CD4-positive, alpha-beta T cell treated with Interleukin-17A for 1 hour (primary cell): ENCODE measurements at regions not wholly inside any gene's neighbourhood (a gene's known extent, or its start where the extent isn't known, plus 50 kb on each side); places are given as distances from the start of the nearest gene placed in this dataset.
"Not testable (repeated sequence)": the region's sequence is repeated elsewhere in the genome, so short reads cannot be mapped to it uniquely, and the experiment has no call there.

Experiments used
- DNase-seq: peaks from one replicate; pipeline ENCODE4 v3.0.0-alpha.2; 2020

DNA sequence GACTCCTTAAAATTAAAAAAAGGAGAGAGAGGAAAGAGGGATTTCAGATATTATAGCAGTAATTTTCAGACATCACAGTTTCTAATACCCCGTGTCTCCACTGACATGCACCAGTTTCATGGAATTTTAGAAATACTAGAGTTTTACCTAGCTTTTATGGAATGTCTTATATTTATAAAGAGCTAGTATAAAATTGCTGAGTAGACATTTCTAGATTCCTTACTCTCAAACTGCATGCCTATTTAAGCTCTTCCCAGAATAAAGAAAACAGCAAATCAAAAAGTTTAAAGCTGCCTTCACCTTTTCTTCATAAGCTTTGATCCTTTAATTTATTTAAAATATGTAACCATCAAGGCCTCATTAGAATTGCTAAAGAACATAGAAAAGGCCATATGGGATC is 247.4 kb upstream of the IL12A start:
- no peak for DNase-seq

DNA sequence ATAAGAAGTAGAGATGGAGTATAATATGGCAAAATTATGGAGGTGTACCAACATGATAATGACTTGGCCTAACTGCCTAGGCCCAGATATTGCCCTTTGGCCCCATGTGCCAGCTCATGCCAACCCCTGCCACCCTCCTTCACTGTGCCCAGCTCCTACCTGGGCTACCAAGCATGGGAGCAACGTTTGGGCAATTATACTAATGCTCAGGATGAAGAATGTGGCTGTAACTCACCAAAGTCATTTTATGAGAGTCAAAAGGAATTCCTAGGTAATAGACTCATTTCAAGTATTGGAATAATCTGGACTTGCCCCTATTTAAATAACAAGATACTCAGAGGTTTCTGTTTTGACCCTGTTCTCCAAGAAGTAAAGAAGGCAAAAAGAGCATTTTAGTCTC is 240.2 kb upstream of the IL12A start:
- DNase-seq = no peak

DNA sequence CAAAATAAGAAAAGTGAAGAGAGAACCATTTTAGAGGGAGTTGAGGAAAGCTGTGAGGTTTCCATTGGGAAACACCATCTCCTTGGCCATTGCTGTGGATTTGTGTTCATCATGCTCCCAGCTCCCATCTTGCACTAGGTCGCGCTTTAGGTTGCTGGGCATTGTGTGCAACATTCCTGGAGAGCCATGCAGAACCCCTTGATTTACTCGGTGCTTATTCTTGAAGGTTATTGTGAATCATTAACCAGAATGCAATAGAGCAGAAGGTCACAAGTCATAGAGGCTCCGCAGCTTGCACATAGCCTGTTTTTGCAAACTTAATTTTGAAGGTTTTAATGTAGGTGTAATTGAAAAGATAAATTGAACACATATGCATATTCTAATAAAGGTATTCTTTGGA is 239.2 kb upstream of the IL12A start:
- no peak for DNase-seq

DNA sequence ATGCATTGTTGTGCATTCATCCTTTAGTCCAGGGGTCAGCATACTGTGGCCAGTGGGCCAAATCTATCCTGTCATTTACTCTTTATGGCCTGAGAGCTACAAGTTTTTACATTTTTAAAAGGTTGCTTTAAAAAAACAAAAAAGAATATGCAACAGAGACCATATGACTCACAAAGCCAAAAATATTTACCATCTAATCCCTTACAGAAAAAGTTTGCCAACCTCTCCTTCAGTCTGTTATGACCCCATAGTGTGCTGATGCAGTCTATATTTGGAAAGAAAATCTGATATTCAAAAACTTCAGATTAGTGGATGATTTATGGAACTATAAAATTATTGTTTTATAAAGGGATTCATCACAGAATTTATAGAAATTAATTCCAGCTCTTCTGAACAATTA is 237.5 kb upstream of the IL12A start:
- no peak for DNase-seq

DNA sequence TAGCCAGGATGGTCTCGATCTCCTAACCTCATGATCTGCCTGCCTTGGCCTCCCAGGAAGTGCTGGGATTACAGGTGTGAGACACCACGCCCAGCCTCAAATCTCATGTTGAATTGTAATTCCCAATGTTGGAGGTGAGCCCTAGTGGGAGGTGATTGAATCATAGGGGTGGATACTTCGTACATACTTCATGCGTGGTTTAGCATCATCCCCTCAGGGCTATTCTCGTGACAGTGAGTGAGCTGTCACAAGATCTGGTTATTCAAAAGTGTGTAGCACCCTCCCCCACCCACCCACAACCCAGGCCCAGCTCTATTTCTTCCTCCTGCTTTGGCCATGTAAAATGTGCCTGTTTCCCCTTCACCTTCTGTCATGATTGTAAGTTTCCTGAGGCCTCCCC is 236.9 kb upstream of the IL12A start:
- DNase-seq = no peak

DNA sequence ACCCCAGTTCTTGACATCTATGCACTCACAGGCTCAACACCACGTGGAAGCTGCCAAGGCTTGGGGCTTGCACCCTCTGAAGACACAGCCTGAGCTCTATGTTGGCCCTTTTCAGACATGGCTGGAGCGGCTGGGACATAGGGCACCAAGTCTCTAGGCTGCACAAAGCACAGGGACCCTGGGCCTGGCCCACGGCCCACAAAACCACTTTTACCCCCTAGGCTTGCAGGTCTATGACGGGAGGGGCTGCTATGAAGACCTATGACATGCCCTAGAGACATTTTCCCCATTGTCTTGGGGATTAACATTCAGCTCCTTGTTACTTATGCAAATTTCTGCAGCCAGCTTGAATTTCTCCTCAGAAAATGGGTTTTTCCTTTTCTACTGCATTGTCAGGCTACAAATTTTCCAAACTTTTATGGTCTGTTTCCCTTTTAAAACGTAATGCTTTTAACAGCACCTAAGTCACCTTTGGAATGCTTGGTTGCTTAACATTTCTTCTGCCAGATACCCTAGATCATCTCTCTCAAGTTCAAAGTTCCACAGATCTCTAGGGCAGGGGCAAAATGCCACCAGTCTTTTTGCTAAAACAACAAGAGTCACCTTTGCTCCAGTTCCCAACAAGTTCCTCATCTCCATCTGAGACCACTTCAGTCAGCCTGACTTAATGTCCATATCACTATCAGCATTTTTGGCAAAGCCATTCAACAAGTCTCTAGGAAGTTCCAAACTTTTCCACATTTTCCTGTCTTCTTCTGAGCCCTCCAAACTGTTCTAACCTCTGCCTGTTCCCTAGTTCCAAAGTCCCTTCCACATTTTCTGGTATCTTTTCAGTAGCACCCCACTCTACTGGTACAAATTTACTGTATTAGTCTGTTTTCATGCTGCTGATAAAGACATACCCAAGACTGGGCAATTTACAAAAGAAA is 232.1 kb upstream of the IL12A start:
- not testable (repeated sequence) for DNase-seq

DNA sequence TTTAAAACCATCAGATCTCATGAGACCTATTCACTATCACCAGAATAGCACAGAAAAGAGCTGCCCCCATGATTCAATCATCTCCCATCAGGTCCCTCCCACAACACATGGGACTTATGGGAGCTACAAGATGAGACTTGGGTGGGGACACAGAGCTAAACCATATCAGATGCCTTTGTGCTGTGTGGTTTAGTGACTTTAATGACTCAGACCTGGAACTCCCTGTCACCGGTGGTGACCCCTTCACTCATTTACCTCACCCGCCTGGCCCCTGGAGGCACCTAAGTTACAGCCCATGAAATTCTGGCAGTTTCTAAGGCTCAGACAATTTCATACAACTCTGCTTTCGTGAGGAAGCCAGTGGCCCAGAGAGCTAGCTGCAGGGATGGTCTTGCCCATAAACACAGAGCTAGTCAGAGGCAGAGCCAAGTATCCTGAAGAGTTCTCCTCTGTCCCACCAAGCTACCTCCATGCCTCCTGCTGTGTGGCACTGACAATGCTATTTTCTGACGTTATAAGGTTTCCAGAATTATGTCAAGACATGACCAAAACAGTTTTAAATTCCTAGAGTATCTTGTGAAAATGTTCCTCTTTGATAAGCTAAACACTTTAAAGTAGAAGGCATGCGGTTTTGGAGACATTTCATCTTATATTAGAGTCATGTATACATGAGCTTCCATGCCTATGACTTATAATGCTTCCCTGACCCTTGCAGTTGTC is 231.1 kb upstream of the IL12A start:
- no peak for DNase-seq

DNA sequence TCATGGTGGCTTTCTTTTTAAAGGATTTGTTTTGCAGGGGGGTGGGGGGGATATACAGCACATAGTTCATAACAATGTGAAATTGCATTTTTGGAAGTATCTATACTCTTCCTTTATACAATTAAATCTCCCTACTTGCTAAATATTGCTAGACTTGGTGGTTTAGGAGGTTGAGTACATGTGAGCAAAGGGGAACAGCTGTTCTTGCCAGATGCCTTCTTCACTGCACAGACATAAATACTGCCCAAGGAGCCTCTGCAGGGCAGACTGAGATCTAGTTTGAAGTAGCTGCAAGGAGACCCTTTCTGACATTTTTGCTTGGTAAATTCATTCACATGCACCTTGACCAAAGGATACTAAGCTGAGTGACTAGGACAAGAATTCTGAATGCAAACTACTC is 228.6 kb upstream of the IL12A start:
- no peak for DNase-seq

DNA sequence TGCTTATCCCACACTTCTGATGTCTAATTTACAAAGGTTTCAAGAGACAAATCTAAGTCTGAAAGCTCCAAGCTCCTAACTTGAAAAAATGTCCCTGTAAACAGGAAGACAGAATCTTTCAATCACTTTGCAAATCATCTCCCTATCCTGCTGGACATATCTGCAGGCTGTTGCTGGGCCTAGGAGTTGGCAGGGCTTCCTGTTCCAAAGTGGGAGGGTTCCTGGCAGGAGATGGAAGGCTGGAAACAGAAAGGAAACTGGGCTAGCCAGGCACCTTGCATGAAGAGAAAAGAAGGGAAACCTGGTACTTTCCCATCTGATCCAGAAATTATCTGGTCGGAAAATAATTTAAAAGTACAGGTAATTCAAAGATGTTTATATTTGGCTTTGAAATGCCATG is 227.3 kb upstream of the IL12A start:
- DNase-seq = no peak

DNA sequence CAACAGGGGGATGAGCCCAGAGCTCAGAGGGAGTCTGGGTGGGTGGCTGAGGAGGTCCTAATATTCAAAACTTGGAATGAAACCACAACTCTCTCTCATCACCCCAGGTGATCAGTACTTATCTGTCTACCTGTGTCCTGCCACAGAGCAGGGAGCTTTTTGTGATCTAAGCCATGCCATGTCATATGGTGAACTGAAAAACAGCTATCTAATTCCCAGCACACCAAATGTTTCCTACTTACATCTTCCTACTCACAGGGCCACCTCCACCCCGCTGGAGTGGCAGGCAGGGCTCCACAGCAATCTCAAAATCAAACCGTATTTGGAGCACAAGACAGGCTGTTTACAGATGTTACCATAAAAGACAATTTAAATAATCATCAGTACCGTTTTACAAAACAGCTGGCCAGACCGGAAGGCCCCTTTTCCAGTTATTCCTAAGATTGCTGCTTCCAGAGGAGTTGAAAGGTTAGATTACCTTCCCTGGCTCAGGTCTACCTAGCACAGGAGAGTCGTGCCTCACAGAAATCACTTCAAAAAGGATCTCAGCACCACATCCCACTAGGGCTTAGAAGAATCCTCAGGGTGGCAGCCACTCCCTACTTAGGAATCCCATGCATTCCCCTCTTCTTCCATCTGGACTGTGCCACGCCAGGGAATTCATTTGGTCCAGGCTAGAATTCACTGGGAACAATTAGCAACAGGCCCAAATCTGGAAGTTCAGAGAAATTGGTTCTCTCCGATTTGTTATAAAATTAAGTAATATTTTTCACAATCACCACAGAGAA is 226.6 kb upstream of the IL12A start:
- DNase-seq = no peak

DNA sequence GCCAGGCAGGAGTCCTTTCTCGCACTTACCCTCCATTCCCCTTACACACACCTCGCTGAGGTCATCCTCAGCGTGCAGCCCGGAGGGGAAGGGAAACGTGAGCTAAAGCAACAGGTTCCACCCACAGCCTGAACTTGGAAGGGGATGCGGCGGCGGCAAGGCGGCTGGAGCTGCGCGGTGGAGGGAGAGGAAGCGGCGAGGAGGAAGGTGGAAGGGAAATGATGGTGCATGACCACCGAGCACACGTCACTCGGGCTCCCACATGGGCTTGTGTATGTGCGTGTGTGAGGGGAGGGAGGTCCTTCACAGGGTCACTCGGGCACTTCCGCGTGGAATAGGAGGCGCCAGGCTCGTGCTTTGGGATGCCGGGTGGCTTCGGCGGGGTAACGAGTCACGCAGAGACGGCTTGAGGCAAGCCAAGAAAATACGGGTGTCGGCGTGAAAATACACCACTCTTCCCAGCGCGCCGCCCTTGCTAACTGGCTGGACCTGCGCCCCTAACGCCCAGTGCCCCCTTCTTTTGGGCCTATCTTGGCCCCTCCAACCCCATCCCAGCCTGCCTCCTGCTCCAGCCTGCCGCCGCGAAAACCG is 225.5 kb upstream of the IL12A start:
- DNase-seq = peak; percentile 14

DNA sequence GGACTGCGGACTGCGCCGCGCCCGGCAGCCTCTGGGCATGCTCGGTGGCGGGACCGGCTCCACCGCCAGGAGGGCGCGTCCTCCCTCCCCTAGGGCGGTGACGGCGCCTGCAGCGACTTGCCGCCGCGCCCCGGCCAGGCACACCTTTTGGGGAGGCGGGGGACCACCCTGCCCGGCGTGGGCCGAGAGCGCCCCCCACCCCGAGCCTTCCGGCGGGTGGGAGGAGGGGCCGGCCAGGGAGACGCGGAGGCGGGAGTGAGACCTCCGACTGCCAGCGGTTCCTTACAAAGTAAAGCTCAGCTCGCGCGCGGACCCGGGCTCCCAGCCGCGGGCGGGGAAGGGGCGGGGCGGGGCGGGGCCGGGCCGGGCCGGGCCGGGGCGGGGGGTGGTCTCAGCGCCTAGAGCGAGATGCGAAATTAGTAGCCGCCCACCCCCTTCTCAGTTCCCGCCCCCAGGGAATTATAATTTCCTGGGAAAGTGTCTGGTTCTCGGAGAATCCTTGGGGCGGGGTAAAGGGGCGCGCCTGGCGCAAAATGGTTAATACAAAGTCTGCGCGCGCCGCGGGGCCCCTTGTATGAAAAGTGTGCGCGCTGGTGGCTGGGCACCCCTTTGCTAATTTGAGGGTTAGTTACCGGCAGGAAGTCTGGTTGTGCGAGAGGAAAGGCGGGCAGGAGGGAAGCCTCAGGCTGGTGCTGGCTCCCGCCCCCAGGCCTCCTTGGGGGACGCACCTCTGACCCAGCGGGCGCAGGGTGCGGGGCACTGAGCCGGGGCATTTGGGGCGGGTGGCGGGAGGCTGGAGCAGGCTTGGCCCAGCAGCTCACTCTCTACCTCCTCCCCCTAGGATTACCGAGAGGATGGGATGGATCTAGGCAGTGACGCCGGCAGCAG is 224.8 kb upstream of the IL12A start:
- no peak for DNase-seq

DNA sequence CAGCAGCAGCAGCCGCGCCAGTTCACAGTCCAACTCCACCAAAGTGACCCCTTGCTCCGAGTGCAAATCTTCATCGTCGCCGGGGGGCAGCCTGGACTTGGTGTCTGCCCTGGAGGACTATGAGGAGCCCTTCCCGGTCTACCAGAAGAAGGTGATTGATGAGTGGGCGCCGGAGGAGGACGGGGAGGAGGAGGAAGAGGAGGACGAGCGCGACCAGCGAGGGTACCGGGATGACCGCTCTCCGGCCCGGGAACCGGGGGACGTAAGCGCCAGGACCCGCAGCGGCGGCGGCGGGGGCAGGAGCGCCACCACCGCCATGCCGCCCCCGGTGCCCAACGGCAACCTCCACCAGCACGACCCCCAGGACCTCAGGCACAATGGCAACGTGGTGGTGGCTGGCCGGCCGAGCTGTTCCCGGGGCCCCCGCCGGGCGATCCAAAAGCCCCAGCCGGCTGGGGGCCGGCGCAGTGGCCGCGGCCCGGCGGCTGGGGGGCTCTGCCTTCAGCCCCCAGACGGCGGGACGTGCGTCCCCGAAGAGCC is 224.1 kb upstream of the IL12A start:
- no peak for DNase-seq

DNA sequence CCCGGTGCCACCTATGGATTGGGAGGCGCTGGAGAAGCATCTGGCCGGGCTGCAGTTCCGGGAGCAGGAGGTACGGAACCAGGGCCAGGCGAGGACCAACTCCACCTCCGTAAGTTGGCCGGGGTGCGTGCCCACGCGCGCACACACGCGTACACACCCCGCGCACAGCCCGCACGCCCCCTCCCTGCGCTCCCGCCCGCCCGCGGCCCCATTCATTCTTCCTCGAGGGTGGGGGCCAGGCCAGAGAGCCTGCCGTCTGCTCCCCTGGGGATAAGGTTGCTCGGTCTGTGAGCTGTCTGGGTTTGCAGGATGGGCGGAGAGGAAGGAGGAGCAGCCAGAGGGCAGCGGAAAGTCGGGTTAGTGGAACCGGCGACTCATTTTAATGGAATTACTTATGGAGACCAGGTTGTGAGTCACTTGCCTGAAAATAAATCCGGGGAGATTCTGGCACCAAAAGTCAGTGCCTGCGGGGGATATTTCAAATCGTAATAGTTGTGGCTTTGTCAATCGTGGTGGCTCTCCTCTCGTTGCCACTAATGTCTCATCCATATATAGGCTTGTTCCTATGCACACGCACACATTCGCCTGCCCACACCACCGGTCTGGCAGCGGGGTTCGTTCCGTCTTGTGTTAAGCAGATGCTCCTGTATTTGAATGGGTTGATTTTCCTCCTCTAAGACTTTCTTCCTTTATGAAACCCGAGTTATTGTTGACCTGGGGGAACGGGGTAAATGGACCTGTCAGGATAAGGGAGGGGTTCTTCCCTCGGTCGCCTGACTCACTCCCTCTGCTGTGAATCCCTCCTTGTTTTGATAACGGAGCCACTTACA is 223.4 kb upstream of the IL12A start:
- DNase-seq = no peak

DNA sequence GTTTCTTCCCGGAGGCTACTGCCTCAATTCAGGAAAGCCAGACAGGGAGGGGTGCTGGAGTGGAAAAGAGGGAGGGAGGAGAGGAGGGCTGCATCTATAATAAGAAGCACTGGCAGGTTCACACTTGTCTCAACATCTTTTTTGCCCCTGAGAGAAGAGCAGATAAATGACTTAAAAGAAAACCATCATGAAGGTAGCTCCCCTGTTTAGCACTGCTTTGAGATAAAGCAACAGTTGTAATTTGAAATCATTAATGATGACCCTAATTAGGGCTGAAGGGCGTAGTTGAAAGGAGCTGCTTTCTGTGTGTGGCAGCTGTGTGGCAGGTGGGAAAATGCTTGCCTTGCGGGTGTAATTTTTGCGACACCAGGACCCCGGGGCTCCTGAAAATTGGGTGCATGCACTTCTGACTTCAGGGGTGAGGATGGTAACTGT is 222.8 kb upstream of the IL12A start:
- DNase-seq = no peak

DNA sequence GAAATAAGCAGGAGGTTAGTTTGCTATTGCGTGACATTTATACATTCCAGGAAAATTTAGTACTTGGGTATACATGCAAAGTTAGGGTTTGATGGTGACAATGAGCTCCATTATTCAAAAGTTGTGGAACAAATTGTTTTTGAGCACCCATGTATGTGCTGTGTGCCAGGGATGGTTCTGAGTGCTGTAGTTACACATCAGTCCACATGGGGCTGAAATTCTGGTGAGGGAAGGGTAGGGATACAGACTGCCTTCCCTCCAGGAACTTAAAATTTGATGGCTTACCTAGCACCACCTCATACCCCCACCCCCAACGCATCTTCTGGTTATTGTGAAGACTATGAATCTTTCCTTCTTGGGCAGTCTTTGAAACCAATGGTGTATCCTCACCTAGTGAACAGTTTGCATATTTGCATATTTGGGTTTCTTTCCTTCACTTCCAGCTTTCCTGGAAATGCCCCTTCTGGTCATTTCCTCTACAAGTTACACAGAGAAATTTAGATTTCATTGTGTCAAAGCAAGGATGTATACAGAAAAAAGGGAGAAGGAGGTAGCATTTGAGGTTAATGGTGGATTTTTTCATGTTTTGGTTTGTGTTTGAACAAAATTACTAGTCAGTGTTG is 222.0 kb upstream of the IL12A start:
- no peak for DNase-seq

DNA sequence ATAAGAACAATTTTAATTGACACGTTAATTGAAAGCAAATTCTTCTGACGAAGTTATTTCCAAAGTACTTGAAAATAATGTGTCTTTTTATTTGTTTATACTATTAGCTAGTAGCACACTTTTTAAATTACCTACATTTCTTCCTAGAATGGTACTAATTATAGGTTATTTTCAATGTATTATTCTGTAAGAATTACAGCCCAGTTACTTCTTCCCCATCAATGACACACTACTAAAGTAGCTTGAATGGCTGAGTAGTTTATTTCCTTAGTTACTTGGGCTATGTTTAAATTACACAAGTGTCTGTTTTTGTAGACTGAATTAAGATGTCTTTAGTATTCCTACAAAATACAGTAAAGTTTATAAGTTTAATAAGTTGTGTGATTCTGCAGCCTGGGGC is 217.6 kb upstream of the IL12A start:
- DNase-seq = no peak

DNA sequence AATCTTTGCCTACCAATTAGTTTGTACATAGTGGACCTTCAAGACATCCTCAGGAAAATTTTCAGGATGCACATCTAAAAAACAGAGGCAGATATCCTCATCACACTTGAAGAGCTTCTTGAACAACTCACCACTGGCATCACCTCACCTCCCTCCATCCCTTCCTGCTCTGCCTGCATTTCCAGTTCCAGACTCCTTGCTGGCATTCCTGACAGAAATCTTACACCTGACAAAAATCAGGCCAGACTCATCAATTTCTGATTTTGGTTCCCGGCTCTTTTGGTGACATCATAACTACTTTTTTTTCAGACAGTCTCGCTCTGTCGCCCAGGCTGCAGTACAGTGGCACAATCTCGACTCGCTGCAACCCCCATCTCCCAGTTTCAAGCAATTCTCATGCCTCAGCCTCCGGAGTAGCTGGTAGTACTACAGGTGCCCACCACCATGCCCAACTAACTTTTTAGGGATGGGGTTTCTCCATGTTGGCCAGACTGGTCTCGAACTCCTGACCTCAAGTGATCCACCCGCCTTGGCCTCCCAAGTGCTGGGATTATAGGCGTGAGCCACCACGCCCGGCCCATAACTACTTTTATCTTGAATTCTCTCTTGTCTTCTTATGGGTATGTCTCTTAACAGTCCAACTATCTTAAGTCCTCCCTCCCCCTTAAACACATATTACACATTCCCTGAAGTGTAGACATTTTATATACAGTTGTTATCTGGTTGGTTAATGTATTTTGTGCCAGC is 216.6 kb upstream of the IL12A start:
- DNase-seq = no peak

DNA sequence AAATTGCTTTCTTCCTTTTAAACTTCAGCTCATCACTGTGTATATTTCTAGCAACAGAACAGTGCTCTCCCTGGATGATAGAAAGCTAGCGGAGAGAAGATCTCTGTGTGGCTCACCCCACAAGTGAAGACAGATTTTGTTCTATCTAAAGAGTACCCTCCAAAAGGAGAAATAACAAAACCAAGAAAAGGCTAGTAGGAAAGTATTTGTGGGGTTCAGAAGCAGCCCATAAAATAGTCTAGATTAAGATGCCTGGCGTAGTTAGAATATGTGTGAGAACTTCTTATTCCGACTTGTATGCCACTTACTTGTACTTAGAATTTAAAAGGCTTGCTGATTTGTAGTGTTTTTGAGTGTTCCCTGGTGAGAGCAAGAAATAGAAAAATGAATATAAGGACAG is 214.9 kb upstream of the IL12A start:
- DNase-seq = no peak
